NCI-H2081 treated with DMSO at 0.1 percent for 48 hours (cell line): ENCODE measurements at regions not wholly inside any gene's neighbourhood (a gene's known extent, or its start where the extent isn't known, plus 50 kb on each side); places are given as distances from the start of the nearest gene placed in this dataset.

Source experiments
- DNase-seq: peaks from one replicate; lab custom pipeline; 2025; lab: John Stamatoyannopoulos, UW

DNA sequence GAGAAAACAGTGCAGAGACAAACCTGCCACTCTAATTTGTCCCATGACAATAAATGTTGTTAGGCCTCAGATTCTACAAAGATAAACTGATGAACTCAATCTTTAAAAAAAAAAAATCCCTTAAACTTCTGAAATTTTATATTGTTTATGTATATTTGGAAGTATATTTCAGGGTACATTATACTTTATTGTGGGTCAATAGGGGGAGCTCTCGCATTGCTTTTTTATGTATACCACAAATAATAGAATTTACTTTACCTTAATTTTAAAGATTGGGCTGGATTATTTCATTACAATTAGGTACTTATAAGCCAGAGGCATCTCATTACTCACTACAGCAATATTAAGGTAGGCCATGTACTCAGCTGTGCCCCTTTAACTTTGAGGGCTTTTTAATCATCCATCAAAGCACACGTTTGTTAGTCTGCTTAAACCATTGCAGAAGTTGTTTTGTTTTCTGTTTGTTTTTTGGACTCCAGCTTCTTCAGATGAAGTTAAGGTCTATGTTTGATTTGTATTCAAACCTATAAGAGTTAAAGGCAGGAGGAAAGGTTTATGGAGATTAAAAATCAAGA, 56.3 kb upstream of the EYA4 start:
- no peak for DNase-seq

DNA sequence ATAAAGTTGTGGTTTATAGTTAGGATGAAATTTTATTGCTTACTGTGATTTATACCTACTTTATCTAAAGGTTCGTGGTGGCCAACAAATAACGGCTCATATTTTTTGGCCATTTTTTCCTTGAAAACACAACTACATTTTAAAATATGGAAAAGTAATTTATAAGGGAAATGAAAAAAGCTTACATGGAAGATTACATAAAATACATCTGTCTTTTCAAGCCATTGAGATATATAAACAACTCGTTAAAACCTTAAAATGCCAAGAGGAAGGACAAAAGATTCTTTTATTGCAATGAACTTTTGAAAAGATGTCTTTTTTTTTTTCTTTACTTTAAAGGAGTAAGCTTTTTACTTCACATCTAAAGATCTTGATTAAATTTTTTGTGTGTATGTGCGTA, 55.4 kb upstream of the EYA4 start:
- no peak for DNase-seq

DNA sequence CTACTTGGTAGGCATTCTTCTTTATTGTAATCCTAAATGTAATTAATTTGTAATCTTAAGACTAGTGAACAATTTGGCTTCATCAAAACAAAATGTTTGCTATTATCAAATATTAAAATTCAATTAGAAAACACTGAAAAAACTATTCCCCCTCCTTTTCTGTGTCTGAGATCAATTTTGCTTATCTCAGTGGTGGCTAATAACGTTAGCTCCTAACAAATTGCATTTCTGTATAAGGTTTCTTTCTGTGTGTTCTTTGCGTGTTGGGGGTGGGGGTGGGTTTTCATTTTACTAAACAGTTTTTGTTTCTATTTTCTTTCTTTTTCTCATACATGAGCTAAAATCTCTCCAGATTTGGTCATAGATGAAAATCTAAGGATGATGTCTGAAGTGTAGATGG, 54.0 kb upstream of the EYA4 start:
- DNase-seq = no peak

DNA sequence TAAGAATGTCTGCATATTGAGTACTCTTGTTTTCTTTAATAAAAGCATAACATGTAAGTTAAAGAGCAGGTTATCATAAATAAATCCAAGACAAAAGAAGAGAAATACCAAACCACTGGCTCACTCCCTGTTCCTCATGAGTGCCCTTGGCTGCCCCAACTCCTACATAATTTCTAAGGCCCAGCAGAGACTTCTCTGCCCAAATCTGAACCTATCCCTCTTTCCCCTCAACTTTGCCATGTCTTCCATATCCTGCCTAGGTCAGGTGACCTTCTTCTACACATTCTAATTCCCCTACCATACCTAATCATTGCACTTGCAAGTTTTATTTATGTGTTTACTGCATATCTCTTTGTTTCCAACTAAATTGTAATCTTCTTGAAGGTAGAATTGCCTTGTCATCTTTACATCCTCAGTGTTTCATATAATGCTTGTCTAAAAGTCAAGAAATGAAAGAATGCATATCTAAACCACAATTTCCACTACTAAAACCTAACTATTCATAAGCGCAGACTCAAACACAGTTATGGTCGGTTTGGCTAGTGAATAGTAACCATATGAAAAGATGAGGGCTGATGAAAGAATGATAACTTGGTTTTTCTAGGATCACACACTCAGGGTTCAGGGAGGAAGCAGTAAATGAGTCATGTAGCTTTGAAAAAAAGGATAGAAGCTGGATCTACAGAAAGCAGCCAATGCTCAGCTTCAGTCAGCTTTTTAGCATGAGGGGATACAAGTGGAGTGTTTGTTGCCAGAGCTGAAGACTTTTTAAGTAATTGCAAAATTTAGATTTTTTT, 53.3 kb upstream of the EYA4 start:
- no peak for DNase-seq

DNA sequence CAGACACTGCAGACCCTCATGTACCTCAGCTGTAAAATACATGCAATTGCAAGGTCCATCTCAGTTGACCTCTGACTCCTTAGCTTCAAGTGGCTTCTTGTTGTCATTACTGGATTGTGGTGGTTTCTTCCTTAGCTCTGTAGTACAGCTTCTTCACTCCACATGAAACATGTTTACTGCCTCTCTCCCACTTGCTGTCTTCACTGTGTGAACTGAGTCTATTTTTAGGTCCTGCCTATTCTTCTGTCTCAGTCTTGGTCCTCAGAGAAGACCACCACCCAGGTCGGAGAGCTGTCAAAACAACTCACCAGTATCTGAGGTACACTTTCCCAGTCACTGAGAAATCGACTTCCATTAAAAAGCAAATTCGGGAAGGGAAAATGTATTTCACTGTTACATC, 50.2 kb upstream of the EYA4 start:
- no peak for DNase-seq

DNA sequence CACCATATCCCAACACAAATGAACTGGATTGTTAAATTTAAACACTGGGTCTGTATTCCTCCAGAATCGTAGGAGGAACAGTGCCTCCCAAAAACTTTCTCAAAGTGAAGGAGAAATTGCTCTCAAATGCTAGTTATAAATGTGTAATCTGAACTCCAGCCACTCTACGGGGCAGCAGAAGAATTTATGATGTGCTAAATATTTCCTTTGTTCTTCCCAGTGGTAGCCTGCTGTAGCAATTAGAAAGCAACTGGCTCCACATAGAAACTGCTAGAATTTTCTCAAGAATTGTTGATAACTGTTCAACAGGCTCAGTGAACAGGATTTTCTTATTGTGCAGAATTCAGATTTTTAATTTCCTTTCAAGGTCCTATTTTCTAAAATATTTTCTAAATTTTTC, 49.8 kb upstream of the EYA4 start:
- DNase-seq = no peak
